Caco-2 (cell line): ENCODE measurements at regions not wholly inside any gene's neighbourhood (a gene's known extent, or its start where the extent isn't known, plus 50 kb on each side); places are given as distances from the start of the nearest gene placed in this dataset.

Experiments used
- BruUV-seq: library from RNA; stranded (reverse); fragments of 400-500 nt; replicated peaks from 2 replicates; lab custom pipeline; 2021; lab: Mats Ljungman, UMichigan
- CTCF ChIA-PET: fragments of 300-600 bp; sonication (Branson Sonifier 250); formaldehyde crosslinking; loops from one replicate; lab custom pipeline; 2022; ENCODE audit warnings: antibody characterized with exemption; lab: Charles Lee
- POLR2A ChIA-PET: fragments of 300-600 bp; sonication (Branson Sonifier 250); formaldehyde crosslinking; loops from one replicate; lab custom pipeline; 2022; ENCODE audit warnings: antibody characterized with exemption; lab: Charles Lee
- DNase-seq, 2 experiments: peaks; one replicate each; pipeline versions ENCODE4 v3.0.0 to v3.0.0-alpha.2; 2020 to 2022
- H3K27me3 ChIP-seq: replicated peaks from 2 replicates; pipeline ENCODE4 v1.6.0; 2011; ENCODE audit warnings: low read length; ENCODE audit not compliant: control insufficient read depth, insufficient read depth
- H3K36me3 ChIP-seq: 2 replicates; pipeline ENCODE4 v1.5.1; 2011; ENCODE audit warnings: low read length; ENCODE audit not compliant: control insufficient read depth, insufficient read depth
- H3K4me1 ChIP-seq: fragments of 250-450 bp; sonication (Bioruptor Pico); 2 replicates; pipeline ENCODE4 v1.5.1; 2020; ENCODE audit warnings: mild to moderate bottlenecking
- H3K4me3 ChIP-seq: 2 replicates; pipeline ENCODE4 v1.5.1; 2011; ENCODE audit warnings: low read depth, mild to moderate bottlenecking, control low read depth, low read length
- H3K9me3 ChIP-seq: fragments of 250-450 bp; sonication (Bioruptor Pico); 2 replicates; pipeline ENCODE4 v1.5.1; 2020; ENCODE audit warnings: mild to moderate bottlenecking, moderate library complexity
- H3K27ac Mint-ChIP-seq: one replicate; pipeline ENCODE4 v1.8.0; 2022; ENCODE audit warnings: mixed read lengths; ENCODE audit not compliant: unreplicated experiment
- H3K27me3 Mint-ChIP-seq: one replicate; pipeline ENCODE4 v1.8.0; 2022; ENCODE audit warnings: mixed read lengths; ENCODE audit not compliant: insufficient read depth, unreplicated experiment
- H3K36me3 Mint-ChIP-seq: one replicate; pipeline ENCODE4 v1.8.0; 2022; ENCODE audit warnings: mild to moderate bottlenecking, mixed read lengths; ENCODE audit not compliant: insufficient read depth, unreplicated experiment
- H3K4me1 Mint-ChIP-seq: one replicate; pipeline ENCODE4 v1.8.0; 2022; ENCODE audit warnings: low read depth, mixed read lengths; ENCODE audit not compliant: unreplicated experiment
- H3K4me3 Mint-ChIP-seq: one replicate; pipeline ENCODE4 v1.8.0; 2022; ENCODE audit warnings: mild to moderate bottlenecking, moderate library complexity, mixed read lengths; ENCODE audit not compliant: unreplicated experiment
- H3K9me3 Mint-ChIP-seq: one replicate; pipeline ENCODE4 v1.8.0; 2022; ENCODE audit warnings: mixed read lengths; ENCODE audit not compliant: unreplicated experiment
- CTCF ChIP-seq, 2 experiments: fragments of 200-600 bp in 1 of 2; IDR thresholded peaks; 1 replicate in 1 of 2; 2 replicates in 1 of 2; pipeline versions ENCODE4 v1.5.1 to v1.8.0; 2011 to 2022; ENCODE audit warnings: antibody characterized with exemption in 1 of 2, control low read depth in 1 of 2, inconsistent platforms in 1 of 2, low read depth in 1 of 2, low read length in 1 of 2, mild to moderate bottlenecking in 1 of 2, moderate library complexity in 1 of 2; ENCODE audit not compliant: insufficient read depth in 1 of 2, severe bottlenecking in 1 of 2, unreplicated experiment in 1 of 2
- intact Hi-C: fragments of 100-400 bp; cut with micrococcal nuclease; formaldehyde crosslinking; loops from one replicate; pipeline ENCODE4 v1.10.0; 2022; ENCODE audit not compliant: unreplicated experiment

- Mint-ChIP-seq H3K9me3 (peaks cover 22% of the 10 kb centered on the region), H3K4me3 (no peak overlapping the region), H3K27me3 (no peaks in the 10 kb centered on the region), H3K36me3 (peaks cover 6% of the 10 kb centered on the region), H3K4me1 (peaks cover 12% of the 10 kb centered on the region), H3K27ac (no peak overlapping the region)
- Histone ChIP-seq H3K27me3 (no peaks in the 10 kb centered on the region), H3K4me3 (no peak overlapping the region), H3K4me1 (peaks cover 10% of the 10 kb centered on the region), H3K36me3 (no peaks in the 10 kb centered on the region; the same call in 1 of the 2 replicates), H3K9me3 (no peaks in the 10 kb centered on the region)
- BruUV-seq = no TSS peak
- intact Hi-C loops = no loop called here
- DNase-seq = no peak
- POLR2A ChIA-PET = no interaction called here
- TF ChIP-seq CTCF (IDR thresholded peaks at IDR 0.05; ENCODE audit: insufficient read depth in 1 of 2, low read depth in 1 of 2, low read length in 1 of 2, severe bottlenecking in 1 of 2, unreplicated experiment in 1 of 2) = no peak
- CTCF ChIA-PET = no interaction called here
Observed at GRCh38 chr2:16437189-16437588, 228.4 kb downstream of the CYRIA start.

GRCh38 chr2:16434393-16434792 lies 231.2 kb downstream of the CYRIA start:
- Histone ChIP-seq H3K36me3 (no peaks in the 10 kb centered on the region), H3K27me3 (no peaks in the 10 kb centered on the region), H3K9me3 (no peaks in the 10 kb centered on the region), H3K4me3 (no peak overlapping the region), H3K4me1 (no peaks in the 10 kb centered on the region)
- intact Hi-C loops = no loop called here
- Mint-ChIP-seq H3K36me3 (no peaks in the 10 kb centered on the region), H3K27me3 (no peaks in the 10 kb centered on the region), H3K9me3 (peaks cover 35% of the 10 kb centered on the region), H3K27ac (no peak overlapping the region), H3K4me1 (peaks cover 15% of the 10 kb centered on the region), H3K4me3 (no peak overlapping the region)
- DNase-seq = no peak
- POLR2A ChIA-PET = no interaction called here
- TF ChIP-seq CTCF (IDR thresholded peaks at IDR 0.05; ENCODE audit: insufficient read depth in 1 of 2, low read depth in 1 of 2, low read length in 1 of 2, severe bottlenecking in 1 of 2, unreplicated experiment in 1 of 2) = no peak
- CTCF ChIA-PET = no interaction called here
- BruUV-seq = no TSS peak

- Mint-ChIP-seq H3K36me3 (peaks cover 15% of the 10 kb centered on the region), H3K4me1 (peaks cover 43% of the 10 kb centered on the region), H3K27ac (peak overlapping the region; percentile 99), H3K4me3 (no peak overlapping the region), H3K27me3 (no peaks in the 10 kb centered on the region), H3K9me3 (peaks cover 46% of the 10 kb centered on the region)
- Histone ChIP-seq H3K27me3 (no peaks in the 10 kb centered on the region), H3K4me3 (no peak overlapping the region), H3K4me1 (peaks cover 24% of the 10 kb centered on the region), H3K9me3 (no peaks in the 10 kb centered on the region), H3K36me3 (no peaks in the 10 kb centered on the region)
- intact Hi-C loops = no loop called here
- POLR2A ChIA-PET = no interaction called here
- no peak for DNase-seq
- CTCF ChIA-PET = no interaction called here
- no TSS peak for BruUV-seq
- TF ChIP-seq CTCF (IDR thresholded peaks at IDR 0.05; ENCODE audit: insufficient read depth in 1 of 2, low read depth in 1 of 2, low read length in 1 of 2, severe bottlenecking in 1 of 2, unreplicated experiment in 1 of 2) = no peak
Observed at GRCh38 chr2:16430846-16431245, 234.8 kb downstream of the CYRIA start.
